ENCODE measurements at regions not wholly inside any gene's neighbourhood (a gene's known extent, or its start where the extent isn't known, plus 50 kb on each side); places are given as distances from the start of the nearest gene placed in this dataset.

DNA sequence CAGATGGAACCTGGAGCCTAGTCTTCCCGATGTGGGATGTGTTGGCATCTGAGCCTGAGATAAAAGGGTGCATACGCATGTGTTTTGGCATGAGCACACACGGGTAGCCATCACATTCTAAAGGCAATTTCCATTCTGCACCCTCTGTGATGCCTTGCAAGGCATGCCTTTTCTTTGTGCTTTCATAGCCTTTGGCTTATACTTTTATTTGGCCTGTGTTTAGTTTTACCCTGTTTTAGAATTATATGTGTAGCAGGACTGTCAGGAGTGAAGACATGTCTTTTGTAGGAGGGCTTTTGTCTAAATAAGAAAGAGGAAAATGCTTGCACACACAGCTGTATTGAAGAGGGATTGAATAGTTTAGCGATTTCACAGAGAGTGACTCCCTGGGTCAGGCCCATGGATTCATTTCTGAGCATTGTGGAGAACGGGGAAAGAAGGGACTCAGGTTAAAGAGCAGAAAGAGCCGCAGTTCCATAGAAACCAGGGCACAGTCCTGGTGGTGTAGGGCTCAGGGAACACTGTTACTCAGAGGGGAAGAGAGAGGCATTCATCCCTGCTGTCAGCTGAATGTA lies 530.2 kb downstream of the DHX35 start:
- DNase-seq (ENCODE audit: low spot score) = no peak
- TF ChIP-seq, protein P1, sequence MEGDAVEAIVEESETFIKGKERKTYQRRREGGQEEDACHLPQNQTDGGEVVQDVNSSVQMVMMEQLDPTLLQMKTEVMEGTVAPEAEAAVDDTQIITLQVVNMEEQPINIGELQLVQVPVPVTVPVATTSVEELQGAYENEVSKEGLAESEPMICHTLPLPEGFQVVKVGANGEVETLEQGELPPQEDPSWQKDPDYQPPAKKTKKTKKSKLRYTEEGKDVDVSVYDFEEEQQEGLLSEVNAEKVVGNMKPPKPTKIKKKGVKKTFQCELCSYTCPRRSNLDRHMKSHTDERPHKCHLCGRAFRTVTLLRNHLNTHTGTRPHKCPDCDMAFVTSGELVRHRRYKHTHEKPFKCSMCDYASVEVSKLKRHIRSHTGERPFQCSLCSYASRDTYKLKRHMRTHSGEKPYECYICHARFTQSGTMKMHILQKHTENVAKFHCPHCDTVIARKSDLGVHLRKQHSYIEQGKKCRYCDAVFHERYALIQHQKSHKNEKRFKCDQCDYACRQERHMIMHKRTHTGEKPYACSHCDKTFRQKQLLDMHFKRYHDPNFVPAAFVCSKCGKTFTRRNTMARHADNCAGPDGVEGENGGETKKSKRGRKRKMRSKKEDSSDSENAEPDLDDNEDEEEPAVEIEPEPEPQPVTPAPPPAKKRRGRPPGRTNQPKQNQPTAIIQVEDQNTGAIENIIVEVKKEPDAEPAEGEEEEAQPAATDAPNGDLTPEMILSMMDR (IDR thresholded peaks at IDR 0.05; ENCODE audit: extremely low read depth, missing control alignments) = no peak

DNA sequence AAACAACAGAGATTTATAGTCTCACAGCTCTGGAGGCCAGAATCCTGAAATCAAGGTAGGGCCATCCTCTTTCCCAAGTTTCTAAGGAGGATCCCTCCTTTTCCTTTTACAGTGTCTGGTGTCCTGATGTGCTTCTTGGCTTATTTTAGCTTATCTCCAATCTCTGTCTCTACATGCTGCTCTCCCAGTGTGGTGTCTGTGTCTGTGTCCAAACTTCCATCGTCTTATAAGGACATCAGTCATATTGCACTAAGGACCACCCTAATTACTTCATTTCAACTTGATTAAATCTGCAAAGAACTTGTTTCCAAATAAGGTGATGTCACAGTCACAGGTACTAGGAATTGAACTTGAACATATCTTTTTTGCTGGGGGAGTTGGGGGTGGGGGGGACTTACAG lies 529.6 kb downstream of the DHX35 start:
- DNase-seq (ENCODE audit: low spot score) = no peak
- TF ChIP-seq, protein P1 (IDR thresholded peaks at IDR 0.05; ENCODE audit: extremely low read depth, missing control alignments) = no peak

DNA sequence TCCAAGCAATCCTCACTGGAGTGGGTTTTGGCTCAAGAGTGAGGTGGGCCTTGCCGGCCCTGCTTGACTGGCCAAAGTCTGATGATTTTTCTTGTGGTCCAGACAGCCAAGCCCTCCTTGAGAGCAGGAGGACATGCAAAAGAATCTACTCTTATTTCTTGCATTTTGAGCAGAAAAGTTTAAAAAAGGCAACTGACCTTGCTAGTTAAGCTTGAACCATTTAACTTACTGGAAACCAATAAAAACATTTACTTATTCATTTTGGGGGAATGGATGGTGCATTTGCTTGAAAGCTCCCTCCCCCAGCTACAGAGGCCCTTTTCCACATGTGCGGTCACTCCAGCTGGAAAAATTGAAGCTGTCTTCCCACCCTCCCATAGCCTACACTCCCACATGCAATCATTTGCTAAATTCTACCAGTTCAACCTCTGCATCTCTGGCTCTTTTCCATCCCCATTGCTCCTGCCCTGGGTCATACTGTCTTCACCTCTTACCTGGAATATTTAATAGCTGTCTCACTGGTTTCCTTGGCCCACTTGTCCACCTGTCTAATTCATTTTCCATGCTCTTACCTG lies 527.9 kb downstream of the DHX35 start:
- DNase-seq (ENCODE audit: low spot score) = no peak
- TF ChIP-seq, protein P1 (IDR thresholded peaks at IDR 0.05; ENCODE audit: extremely low read depth, missing control alignments) = no peak

DNA sequence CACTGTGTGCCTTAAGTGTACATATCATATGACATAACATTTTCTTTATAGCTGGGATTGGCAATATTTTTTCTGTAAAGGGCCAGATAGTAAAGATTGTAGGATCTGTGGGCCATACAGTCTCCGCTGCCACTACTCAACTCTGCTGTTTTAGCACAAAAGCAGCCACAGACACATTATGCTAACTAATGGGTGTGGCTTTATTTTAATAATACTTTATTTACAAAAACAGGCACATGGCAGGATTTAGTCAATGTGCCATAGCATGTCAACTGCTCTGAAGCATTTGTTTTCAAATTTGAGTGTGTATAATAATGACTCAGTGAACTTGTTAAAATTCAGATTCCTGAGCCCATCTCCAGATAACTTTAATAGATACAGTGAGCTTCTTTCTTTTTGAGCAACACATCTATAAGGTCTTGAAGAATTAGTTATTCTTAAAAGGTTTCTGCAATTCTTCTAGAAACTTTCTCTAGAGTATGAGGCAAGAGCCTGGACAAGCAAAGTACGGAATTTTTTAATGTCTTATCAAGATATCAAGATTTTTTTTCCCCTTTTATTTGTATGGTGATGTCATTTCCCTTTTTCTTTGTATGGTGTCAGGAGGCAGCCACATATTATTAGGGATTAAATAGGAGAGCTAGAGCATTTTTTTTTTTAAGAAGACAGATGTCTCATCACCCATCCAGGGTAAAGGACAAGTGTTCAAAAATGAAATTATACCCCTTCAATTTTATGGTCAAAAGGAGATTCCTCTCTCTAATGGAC lies 518.3 kb downstream of the DHX35 start:
- no peak for DNase-seq (ENCODE audit: low spot score)
- TF ChIP-seq, protein P1 (IDR thresholded peaks at IDR 0.05; ENCODE audit: extremely low read depth, missing control alignments) = no peak

DNA sequence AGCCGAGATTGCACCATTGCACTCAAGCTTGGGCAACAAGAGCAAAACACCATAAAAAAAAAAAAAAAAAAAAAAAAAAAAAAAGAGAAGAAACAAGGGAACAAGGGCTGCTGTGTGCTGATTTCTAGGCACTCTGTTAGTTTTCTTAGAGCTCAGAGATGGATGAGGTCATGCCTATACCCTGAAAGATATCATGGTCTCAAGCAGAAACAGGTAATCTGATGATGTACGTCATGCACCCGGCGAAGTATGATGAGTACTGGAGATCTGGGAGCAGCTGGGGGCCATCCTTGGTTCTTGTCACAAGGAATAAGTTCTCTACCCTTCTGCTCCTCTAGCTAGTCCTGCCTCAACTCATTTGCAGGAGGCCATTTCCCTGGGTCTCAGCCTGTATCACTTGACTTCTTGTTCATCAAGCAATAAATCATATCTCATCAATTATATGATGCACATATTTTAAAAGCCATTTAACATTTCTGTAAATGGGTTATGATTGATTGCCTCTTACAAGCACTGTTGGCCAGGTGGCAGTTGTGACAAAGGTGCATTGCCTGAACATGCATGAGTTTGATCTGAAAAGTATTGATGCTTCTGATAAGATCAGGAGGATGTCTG lies 517.2 kb downstream of the DHX35 start:
- DNase-seq (ENCODE audit: low spot score) = no peak
- TF ChIP-seq, protein P1 (IDR thresholded peaks at IDR 0.05; ENCODE audit: extremely low read depth, missing control alignments) = no peak

DNA sequence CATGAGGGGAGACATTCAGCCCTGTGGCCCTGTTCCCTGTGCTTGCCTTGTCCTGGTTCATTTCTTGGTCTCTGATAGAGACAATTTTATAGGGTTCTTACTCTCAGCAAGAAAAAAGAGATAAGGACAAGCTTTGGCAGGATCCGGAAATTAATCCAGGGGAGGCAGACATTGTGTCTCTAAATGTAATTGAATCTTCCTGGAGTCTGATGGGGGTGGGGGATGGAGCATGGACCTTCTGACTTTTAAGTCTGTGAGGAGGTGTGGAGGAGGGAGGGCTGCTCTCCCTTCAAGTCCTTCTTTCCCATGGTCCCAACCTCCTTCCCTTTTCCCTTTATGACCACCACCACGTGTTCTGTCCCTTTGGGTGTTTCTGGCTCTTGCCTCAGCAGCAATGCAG lies 512.7 kb downstream of the DHX35 start:
- TF ChIP-seq, protein P1 (IDR thresholded peaks at IDR 0.05; ENCODE audit: extremely low read depth, missing control alignments) = no peak
- no peak for DNase-seq (ENCODE audit: low spot score)

DNA sequence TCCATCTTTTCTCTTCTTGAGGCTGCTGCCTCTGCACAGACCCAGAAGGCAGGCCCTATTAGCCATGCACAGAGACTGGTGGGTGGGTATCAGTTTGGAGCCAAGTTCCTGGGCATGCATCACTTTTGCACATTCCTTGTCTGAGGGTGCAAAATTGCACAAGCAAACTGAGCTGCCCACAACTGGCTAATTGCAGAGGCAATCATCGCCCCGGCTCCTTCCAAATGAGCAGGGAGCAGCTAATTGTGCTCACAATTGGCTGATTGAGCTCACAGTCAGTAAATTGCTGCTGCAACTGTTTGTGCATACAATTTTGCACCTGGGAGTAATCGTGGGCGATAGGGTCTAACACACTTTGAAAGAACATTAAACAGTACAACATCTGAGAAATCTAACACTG lies 511.4 kb downstream of the DHX35 start:
- TF ChIP-seq, protein P1 (IDR thresholded peaks at IDR 0.05; ENCODE audit: extremely low read depth, missing control alignments) = no peak
- no peak for DNase-seq (ENCODE audit: low spot score)
